ENCODE measurements at regions not wholly inside any gene's neighbourhood (a gene's known extent, or its start where the extent isn't known, plus 50 kb on each side); places are given as distances from the start of the nearest gene placed in this dataset.
"Not testable (repeated sequence)": the region's sequence is repeated elsewhere in the genome, so short reads cannot be mapped to it uniquely, and the experiment has no call there.

- no peak for DNase-seq
Observed at GRCh38 chr3:187795207-187795960, 50.1 kb upstream of the BCL6 start.

GRCh38 chr3:187798126-187798525 lies 52.9 kb upstream of the BCL6 start:
- no peak for DNase-seq

- DNase-seq: no peak
Observed at GRCh38 chr3:187798531-187799530, 53.6 kb upstream of the BCL6 start.

GRCh38 chr3:187799942-187800641 lies 54.8 kb upstream of the BCL6 start:
- DNase-seq: no peak

GRCh38 chr3:187801152-187801551 lies 55.9 kb upstream of the BCL6 start:
- no peak for DNase-seq

- no peak for DNase-seq
Observed at GRCh38 chr3:187802203-187802927, 57.1 kb upstream of the BCL6 start.

- no peak for DNase-seq
Observed at GRCh38 chr3:187802928-187803259, 57.6 kb upstream of the BCL6 start.

- DNase-seq: no peak
Observed at GRCh38 chr3:187804120-187804744, 59.0 kb upstream of the BCL6 start.

- DNase-seq: no peak
Observed at GRCh38 chr3:187804745-187805121, 59.5 kb upstream of the BCL6 start.

GRCh38 chr3:187805774-187806173 lies 60.5 kb upstream of the BCL6 start:
- DNase-seq: no peak

GRCh38 chr3:187807086-187807862 lies 62.0 kb upstream of the BCL6 start:
- DNase-seq: no peak

GRCh38 chr3:187808527-187808895 lies 63.2 kb upstream of the BCL6 start:
- DNase-seq: no peak

GRCh38 chr3:187809612-187809991 lies 64.3 kb upstream of the BCL6 start:
- no peak for DNase-seq

GRCh38 chr3:187810021-187810446 lies 64.8 kb upstream of the BCL6 start:
- DNase-seq: no peak

- no peak for DNase-seq
Observed at GRCh38 chr3:187811585-187812250, 66.5 kb upstream of the BCL6 start.

GRCh38 chr3:187812496-187812895 lies 67.2 kb upstream of the BCL6 start:
- no peak for DNase-seq

- DNase-seq: no peak
Observed at GRCh38 chr3:187813198-187813597, 67.9 kb upstream of the BCL6 start.

- not testable (repeated sequence) for DNase-seq
Observed at GRCh38 chr3:187817766-187818165, 72.5 kb upstream of the BCL6 start.

- DNase-seq: no peak
Observed at GRCh38 chr3:187821616-187822317, 76.5 kb upstream of the BCL6 start.

GRCh38 chr3:187822402-187822801 lies 77.1 kb upstream of the BCL6 start:
- no peak for DNase-seq

Data from dermis blood vessel endothelial cell (primary cell).